HEK293 (cell line): ENCODE measurements at regions not wholly inside any gene's neighbourhood (a gene's known extent, or its start where the extent isn't known, plus 50 kb on each side); places are given as distances from the start of the nearest gene placed in this dataset.

Experiments used
- CTCF ChIA-PET: fragments of 350-600 bp; formaldehyde crosslinking; extraction: SDS; loops from one replicate; lab custom pipeline; 2021; ENCODE audit warnings: antibody characterized with exemption; lab: Yijun Ruan, JAX
- POLR2A ChIA-PET: fragments of 300-600 bp; formaldehyde crosslinking; extraction: SDS; loops from one replicate; lab custom pipeline; 2020; ENCODE audit warnings: antibody characterized with exemption, inconsistent platforms; lab: Yijun Ruan, JAX
- H3K27ac ChIP-seq: fragments of 200-500 bp; sonication (Bioruptor generic); 2 replicates; pipeline ENCODE4 v1.5.1; 2014; ENCODE audit warnings: low read depth, low read length, control low read depth, inconsistent platforms; ENCODE audit errors: extremely low read depth
- H3K36me3 ChIP-seq, 2 experiments: fragments of 200-500 bp in 1 of 2; sonication (Bioruptor generic) in 1 of 2; 1 replicate in 1 of 2; 2 replicates in 1 of 2; pipeline ENCODE4 v1.5.1; 2014 to 2017; ENCODE audit warnings: inconsistent platforms in 2 of 2, low read length in 2 of 2; ENCODE audit not compliant: control insufficient read depth in 2 of 2, insufficient read depth in 1 of 2
- H3K4me1 ChIP-seq: fragments of 200-500 bp; sonication (Bioruptor generic); 2 replicates; pipeline ENCODE4 v1.5.1; 2014; ENCODE audit warnings: mild to moderate bottlenecking, low read length, inconsistent platforms; ENCODE audit not compliant: control insufficient read depth, insufficient read depth
- H3K4me3 ChIP-seq: 2 replicates; pipeline ENCODE4 v1.5.1; 2011; ENCODE audit warnings: low read depth, mild to moderate bottlenecking, control low read depth, low read length, moderate library complexity
- H3K9me3 ChIP-seq: fragments of 200-500 bp; sonication (Bioruptor generic); 2 replicates; pipeline ENCODE4 v1.5.1; 2014; ENCODE audit warnings: low read depth, low read length, inconsistent platforms; ENCODE audit not compliant: control insufficient read depth, insufficient read depth
- GLIS1 ChIP-seq: fragments of 450-650 bp; formaldehyde crosslinking; IDR thresholded peaks from 2 replicates; pipeline ENCODE4 v1.5.1; 2016; ENCODE audit warnings: missing biosample characterization, missing genetic modification characterization
- KLF10 ChIP-seq: fragments of 450-650 bp; IDR thresholded peaks from 2 replicates; pipeline ENCODE4 v1.5.1; 2018; ENCODE audit warnings: missing biosample characterization, mild to moderate bottlenecking, missing genetic modification characterization
- KLF9 ChIP-seq: fragments of 450-650 bp; formaldehyde crosslinking; IDR thresholded peaks from 2 replicates; pipeline ENCODE4 v1.5.1; 2016; ENCODE audit warnings: missing biosample characterization, missing genetic modification characterization, low read depth
- MEIS1 ChIP-seq: sonication (generic); formaldehyde crosslinking; IDR thresholded peaks from 2 replicates; pipeline ENCODE4 v1.8.1; 2022; ENCODE audit warnings: missing genetic modification reagents, mild to moderate bottlenecking, borderline replicate concordance
- TSHZ1 ChIP-seq: fragments of 450-650 bp; formaldehyde crosslinking; IDR thresholded peaks from 2 replicates; pipeline ENCODE4 v1.5.1; 2016; ENCODE audit warnings: missing biosample characterization, missing genetic modification characterization, borderline replicate concordance
- ZNF121 ChIP-seq: fragments of 450-650 bp; formaldehyde crosslinking; IDR thresholded peaks from 2 replicates; pipeline ENCODE4 v1.5.1; 2016; ENCODE audit warnings: missing biosample characterization, missing genetic modification characterization
- ZNF140 ChIP-seq: fragments of 450-650 bp; formaldehyde crosslinking; IDR thresholded peaks from 2 replicates; pipeline ENCODE4 v1.5.1; 2016; ENCODE audit warnings: missing biosample characterization, missing genetic modification characterization
- ZNF24 ChIP-seq: fragments of 450-650 bp; formaldehyde crosslinking; IDR thresholded peaks from 2 replicates; pipeline ENCODE4 v1.5.1; 2016; ENCODE audit warnings: missing biosample characterization, missing genetic modification characterization
- ZNF37A ChIP-seq: fragments of 450-650 bp; IDR thresholded peaks from 2 replicates; pipeline ENCODE4 v1.5.1; 2018; ENCODE audit warnings: missing biosample characterization, missing genetic modification characterization
- ZNF416 ChIP-seq: fragments of 450-650 bp; formaldehyde crosslinking; IDR thresholded peaks from 2 replicates; pipeline ENCODE4 v1.5.1; 2016; ENCODE audit warnings: missing biosample characterization, missing genetic modification characterization
- ZNF449 ChIP-seq: fragments of 450-650 bp; formaldehyde crosslinking; IDR thresholded peaks from 2 replicates; pipeline ENCODE4 v1.5.1; 2017; ENCODE audit warnings: missing biosample characterization, mild to moderate bottlenecking, missing genetic modification characterization, moderate library complexity
- ZNF510 ChIP-seq: fragments of 450-650 bp; formaldehyde crosslinking; IDR thresholded peaks from 2 replicates; pipeline ENCODE4 v1.5.1; 2018; ENCODE audit warnings: mild to moderate bottlenecking, missing genetic modification characterization, missing biosample characterization; ENCODE audit not compliant: insufficient replicate concordance
- ZNF585B ChIP-seq: fragments of 450-650 bp; formaldehyde crosslinking; IDR thresholded peaks from 2 replicates; pipeline ENCODE4 v1.5.1; 2016; ENCODE audit warnings: missing biosample characterization, missing genetic modification characterization
- ZNF792 ChIP-seq: fragments of 450-650 bp; formaldehyde crosslinking; IDR thresholded peaks from 2 replicates; pipeline ENCODE4 v1.5.1; 2016; ENCODE audit warnings: missing biosample characterization, missing genetic modification characterization
- TF ChIP-seq, protein P1 (sequence below): fragments of 450-650 bp; formaldehyde crosslinking; conservative IDR thresholded peaks from 2 replicates; pipeline ENCODE4 v1.5.1; 2016; ENCODE audit warnings: low read depth, missing biosample characterization, missing genetic modification characterization
- TF ChIP-seq, protein P2 (sequence below): fragments of 450-650 bp; formaldehyde crosslinking; IDR thresholded peaks from 2 replicates; pipeline ENCODE4 v1.5.1; 2016; ENCODE audit warnings: missing biosample characterization, missing genetic modification characterization, borderline replicate concordance
- TF ChIP-seq, protein P3 (sequence below): fragments of 450-650 bp; formaldehyde crosslinking; IDR thresholded peaks from 2 replicates; pipeline ENCODE4 v1.5.0; 2017; ENCODE audit warnings: missing biosample characterization, missing genetic modification characterization, borderline replicate concordance
- TF ChIP-seq, protein P4 (sequence below): fragments of 450-650 bp; formaldehyde crosslinking; IDR thresholded peaks from 2 replicates; pipeline ENCODE4 v1.5.1; 2016; ENCODE audit warnings: missing biosample characterization, missing genetic modification characterization

DNA sequence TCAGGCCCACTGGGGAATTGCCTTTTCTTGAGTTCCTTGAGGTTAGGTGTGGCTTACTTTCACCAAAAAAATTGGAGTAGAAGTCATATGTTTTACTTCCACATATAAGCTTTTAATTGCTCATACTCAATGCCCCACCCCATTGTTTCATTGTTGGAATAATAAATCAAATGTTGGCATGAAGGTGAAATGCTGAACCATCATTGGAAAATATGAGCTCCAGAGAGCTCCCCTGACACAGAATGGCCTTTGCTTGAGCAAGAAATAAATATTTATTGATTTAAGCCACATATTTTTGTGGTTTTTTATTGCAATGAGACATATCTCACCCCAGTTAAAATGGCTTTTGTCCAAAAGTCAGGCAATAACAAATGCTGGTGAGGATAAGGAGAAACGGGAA is 167.3 kb upstream of the SRD5A2 start:
- Histone ChIP-seq H3K4me3 (no peak overlapping the region), H3K4me1 (no peaks in the 10 kb centered on the region), H3K9me3 (no peaks in the 10 kb centered on the region), H3K27ac (no peak overlapping the region), H3K36me3 (no peaks in the 10 kb centered on the region)
- TF ChIP-seq KLF9 (tag by site-specific recombination) (no peak), GLIS1 (tag by site-specific recombination) (no peak), ZNF510 (tag by site-specific recombination) (no peak), ZNF416 (no peak), ZNF140 (tag by site-specific recombination) (no peak)
- TF ChIP-seq, protein P1, sequence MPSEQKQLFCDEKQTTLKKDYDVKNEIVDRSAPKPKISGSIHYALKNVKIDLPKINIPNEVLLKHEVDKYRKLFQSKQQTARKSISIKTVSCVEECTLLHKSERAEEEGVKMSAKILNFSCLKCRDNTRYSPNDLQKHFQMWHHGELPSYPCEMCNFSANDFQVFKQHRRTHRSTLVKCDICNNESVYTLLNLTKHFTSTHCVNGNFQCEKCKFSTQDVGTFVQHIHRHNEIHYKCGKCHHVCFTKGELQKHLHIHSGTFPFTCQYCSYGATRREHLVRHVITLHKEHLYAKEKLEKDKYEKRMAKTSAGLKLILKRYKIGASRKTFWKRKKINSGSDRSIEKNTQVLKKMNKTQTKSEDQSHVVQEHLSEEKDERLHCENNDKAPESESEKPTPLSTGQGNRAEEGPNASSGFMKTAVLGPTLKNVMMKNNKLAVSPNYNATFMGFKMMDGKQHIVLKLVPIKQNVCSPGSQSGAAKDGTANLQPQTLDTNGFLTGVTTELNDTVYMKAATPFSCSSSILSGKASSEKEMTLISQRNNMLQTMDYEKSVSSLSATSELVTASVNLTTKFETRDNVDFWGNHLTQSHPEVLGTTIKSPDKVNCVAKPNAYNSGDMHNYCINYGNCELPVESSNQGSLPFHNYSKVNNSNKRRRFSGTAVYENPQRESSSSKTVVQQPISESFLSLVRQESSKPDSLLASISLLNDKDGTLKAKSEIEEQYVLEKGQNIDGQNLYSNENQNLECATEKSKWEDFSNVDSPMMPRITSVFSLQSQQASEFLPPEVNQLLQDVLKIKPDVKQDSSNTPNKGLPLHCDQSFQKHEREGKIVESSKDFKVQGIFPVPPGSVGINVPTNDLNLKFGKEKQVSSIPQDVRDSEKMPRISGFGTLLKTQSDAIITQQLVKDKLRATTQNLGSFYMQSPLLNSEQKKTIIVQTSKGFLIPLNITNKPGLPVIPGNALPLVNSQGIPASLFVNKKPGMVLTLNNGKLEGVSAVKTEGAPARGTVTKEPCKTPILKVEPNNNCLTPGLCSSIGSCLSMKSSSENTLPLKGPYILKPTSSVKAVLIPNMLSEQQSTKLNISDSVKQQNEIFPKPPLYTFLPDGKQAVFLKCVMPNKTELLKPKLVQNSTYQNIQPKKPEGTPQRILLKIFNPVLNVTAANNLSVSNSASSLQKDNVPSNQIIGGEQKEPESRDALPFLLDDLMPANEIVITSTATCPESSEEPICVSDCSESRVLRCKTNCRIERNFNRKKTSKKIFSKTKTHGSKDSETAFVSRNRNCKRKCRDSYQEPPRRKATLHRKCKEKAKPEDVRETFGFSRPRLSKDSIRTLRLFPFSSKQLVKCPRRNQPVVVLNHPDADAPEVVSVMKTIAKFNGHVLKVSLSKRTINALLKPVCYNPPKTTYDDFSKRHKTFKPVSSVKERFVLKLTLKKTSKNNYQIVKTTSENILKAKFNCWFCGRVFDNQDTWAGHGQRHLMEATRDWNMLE (tag by site-specific recombination) = no peak
- TF ChIP-seq, protein P2, sequence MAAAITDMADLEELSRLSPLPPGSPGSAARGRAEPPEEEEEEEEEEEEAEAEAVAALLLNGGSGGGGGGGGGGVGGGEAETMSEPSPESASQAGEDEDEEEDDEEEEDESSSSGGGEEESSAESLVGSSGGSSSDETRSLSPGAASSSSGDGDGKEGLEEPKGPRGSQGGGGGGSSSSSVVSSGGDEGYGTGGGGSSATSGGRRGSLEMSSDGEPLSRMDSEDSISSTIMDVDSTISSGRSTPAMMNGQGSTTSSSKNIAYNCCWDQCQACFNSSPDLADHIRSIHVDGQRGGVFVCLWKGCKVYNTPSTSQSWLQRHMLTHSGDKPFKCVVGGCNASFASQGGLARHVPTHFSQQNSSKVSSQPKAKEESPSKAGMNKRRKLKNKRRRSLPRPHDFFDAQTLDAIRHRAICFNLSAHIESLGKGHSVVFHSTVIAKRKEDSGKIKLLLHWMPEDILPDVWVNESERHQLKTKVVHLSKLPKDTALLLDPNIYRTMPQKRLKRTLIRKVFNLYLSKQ (tag by site-specific recombination) = no peak
- CTCF ChIA-PET = no interaction called here
- POLR2A ChIA-PET = no interaction called here

- H3K27ac ChIP-seq = no peak overlapping the region
- no peak overlapping the region for H3K4me3 ChIP-seq
- ChIA-PET POLR2A (no interaction called here), CTCF (no interaction called here)
- H3K36me3 ChIP-seq = no peaks in the 10 kb centered on the region
- H3K9me3 ChIP-seq = no peaks in the 10 kb centered on the region
- H3K4me1 ChIP-seq = no peaks in the 10 kb centered on the region
- TF ChIP-seq TSHZ1 (tag by site-specific recombination) = no peak
- TF ChIP-seq ZNF792 (tag by site-specific recombination) = no peak
- TF ChIP-seq ZNF121 (tag by site-specific recombination) = no peak
- TF ChIP-seq MEIS1 (CRISPR knock-in tag) = no peak
- TF ChIP-seq, protein P3, sequence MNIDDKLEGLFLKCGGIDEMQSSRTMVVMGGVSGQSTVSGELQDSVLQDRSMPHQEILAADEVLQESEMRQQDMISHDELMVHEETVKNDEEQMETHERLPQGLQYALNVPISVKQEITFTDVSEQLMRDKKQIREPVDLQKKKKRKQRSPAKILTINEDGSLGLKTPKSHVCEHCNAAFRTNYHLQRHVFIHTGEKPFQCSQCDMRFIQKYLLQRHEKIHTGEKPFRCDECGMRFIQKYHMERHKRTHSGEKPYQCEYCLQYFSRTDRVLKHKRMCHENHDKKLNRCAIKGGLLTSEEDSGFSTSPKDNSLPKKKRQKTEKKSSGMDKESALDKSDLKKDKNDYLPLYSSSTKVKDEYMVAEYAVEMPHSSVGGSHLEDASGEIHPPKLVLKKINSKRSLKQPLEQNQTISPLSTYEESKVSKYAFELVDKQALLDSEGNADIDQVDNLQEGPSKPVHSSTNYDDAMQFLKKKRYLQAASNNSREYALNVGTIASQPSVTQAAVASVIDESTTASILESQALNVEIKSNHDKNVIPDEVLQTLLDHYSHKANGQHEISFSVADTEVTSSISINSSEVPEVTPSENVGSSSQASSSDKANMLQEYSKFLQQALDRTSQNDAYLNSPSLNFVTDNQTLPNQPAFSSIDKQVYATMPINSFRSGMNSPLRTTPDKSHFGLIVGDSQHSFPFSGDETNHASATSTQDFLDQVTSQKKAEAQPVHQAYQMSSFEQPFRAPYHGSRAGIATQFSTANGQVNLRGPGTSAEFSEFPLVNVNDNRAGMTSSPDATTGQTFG (tag by site-specific recombination) = no peak
- TF ChIP-seq ZNF449 (tag by site-specific recombination) = no peak
- TF ChIP-seq ZNF37A (tag by site-specific recombination) = no peak
- TF ChIP-seq, protein P4, sequence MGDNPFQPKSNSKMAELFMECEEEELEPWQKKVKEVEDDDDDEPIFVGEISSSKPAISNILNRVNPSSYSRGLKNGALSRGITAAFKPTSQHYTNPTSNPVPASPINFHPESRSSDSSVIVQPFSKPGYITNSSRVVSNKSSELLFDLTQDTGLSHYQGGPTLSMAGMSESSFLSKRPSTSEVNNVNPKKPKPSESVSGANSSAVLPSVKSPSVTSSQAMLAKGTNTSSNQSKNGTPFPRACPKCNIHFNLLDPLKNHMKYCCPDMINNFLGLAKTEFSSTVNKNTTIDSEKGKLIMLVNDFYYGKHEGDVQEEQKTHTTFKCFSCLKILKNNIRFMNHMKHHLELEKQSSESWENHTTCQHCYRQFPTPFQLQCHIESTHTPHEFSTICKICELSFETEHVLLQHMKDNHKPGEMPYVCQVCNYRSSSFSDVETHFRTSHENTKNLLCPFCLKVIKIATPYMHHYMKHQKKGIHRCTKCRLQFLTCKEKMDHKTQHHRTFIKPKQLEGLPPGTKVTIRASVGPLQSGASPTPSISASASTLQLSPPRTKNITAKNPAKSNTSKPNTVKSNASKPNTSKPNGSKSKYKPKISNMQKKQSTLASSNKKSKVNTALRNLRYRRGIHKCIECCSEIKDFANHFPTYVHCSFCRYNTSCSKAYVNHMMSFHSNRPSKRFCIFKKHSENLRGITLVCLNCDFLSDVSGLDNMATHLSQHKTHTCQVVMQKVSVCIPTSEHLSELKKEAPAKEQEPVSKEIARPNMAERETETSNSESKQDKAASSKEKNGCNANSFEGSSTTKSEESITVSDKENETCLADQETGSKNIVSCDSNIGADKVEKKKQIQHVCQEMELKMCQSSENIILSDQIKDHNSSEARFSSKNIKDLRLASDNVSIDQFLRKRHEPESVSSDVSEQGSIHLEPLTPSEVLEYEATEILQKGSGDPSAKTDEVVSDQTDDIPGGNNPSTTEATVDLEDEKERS = no peak
- no peak for TF ChIP-seq ZNF24 (tag by site-specific recombination)
- no peak for TF ChIP-seq ZNF585B
- no peak for TF ChIP-seq KLF10 (tag by site-specific recombination)
These were observed 158.4 kb upstream of the SRD5A2 start for GRCh38 chr2:31739161-31739560.
